ENCODE measurements at regions not wholly inside any gene's neighbourhood (a gene's known extent, or its start where the extent isn't known, plus 50 kb on each side); places are given as distances from the start of the nearest gene placed in this dataset.

GRCh38 chr14:87349921-87350320, 643.1 kb downstream of the GALC start:
- TF ChIP-seq, protein P1, sequence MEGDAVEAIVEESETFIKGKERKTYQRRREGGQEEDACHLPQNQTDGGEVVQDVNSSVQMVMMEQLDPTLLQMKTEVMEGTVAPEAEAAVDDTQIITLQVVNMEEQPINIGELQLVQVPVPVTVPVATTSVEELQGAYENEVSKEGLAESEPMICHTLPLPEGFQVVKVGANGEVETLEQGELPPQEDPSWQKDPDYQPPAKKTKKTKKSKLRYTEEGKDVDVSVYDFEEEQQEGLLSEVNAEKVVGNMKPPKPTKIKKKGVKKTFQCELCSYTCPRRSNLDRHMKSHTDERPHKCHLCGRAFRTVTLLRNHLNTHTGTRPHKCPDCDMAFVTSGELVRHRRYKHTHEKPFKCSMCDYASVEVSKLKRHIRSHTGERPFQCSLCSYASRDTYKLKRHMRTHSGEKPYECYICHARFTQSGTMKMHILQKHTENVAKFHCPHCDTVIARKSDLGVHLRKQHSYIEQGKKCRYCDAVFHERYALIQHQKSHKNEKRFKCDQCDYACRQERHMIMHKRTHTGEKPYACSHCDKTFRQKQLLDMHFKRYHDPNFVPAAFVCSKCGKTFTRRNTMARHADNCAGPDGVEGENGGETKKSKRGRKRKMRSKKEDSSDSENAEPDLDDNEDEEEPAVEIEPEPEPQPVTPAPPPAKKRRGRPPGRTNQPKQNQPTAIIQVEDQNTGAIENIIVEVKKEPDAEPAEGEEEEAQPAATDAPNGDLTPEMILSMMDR (IDR thresholded peaks at IDR 0.05), result no peak
- no peak for TF ChIP-seq POLR2A (IDR thresholded peaks at IDR 0.05)

Measured in right lobe of liver (tissue), 4 donors.